Adrenal gland (tissue), 9 donors: ENCODE measurements at regions not wholly inside any gene's neighbourhood (a gene's known extent, or its start where the extent isn't known, plus 50 kb on each side); places are given as distances from the start of the nearest gene placed in this dataset.
"Not testable (repeated sequence)": the region's sequence is repeated elsewhere in the genome, so short reads cannot be mapped to it uniquely, and the experiment has no call there.

Experiments
- DNase-seq, 7 donors: peaks; one replicate each; pipeline ENCODE4 v3.0.0-alpha.2; 2019 to 2020
- H3K27ac ChIP-seq, 5 donors: fragments of 200-600 bp; sonication (generic) in 4 of 5; 1 replicate in 3 of 5; 2 replicates in 2 of 5; pipeline versions ENCODE4 v1.5.1 to v1.8.0; 2016 to 2020; ENCODE audit warnings: mild to moderate bottlenecking in 1 of 5
- H3K27me3 ChIP-seq: fragments of 200-600 bp; 2 replicates; pipeline ENCODE4 v1.8.0; 2021
- H3K36me3 ChIP-seq, 2 donors: fragments of 200-600 bp; replicated peaks in 1 of 2; 1 replicate in 1 of 2; 2 replicates in 1 of 2; pipeline versions ENCODE4 v1.5.1 to v1.8.0; 2018 to 2022
- H3K4me1 ChIP-seq, 2 donors: fragments of 200-600 bp; replicated peaks in 1 of 2; 1 replicate in 1 of 2; 2 replicates in 1 of 2; pipeline versions ENCODE4 v1.5.1 to v1.8.0; 2018 to 2021
- H3K4me3 ChIP-seq, 4 donors: fragments of 200-600 bp; sonication (generic) in 3 of 4; one replicate each; pipeline ENCODE4 v1.5.1; 2016 to 2018
- H3K9me3 ChIP-seq, 3 donors: fragments of 200-600 bp; sonication (generic) in 1 of 3; replicated peaks in 1 of 3; 1 replicate in 2 of 3; 2 replicates in 1 of 3; pipeline versions ENCODE4 v1.5.1 to v1.8.0; 2016 to 2021
- POLR2A ChIP-seq, 2 donors: fragments of 450-650 bp; IDR thresholded peaks; one replicate each; pipeline ENCODE4 v1.6.1; 2017; ENCODE audit warnings: antibody characterized with exemption in 2 of 2, mild to moderate bottlenecking in 2 of 2, moderate library complexity in 1 of 2
- WGBS, 4 donors: extraction: QIAGEN DNeasy Blood & Tissue Kit in 2 of 4; methylation state at CpG; one replicate each; pipeline versions ENCODE4 v1.1.5 to v1.1.7; 2013 to 2017; 5-methylcytosine and 5-hydroxymethylcytosine counted together
- intact Hi-C, 2 donors: fragments of 100-400 bp; cut with DNase I; formaldehyde crosslinking; loops; one replicate each; pipeline versions ENCODE4 v1.14.1 to v1.15.0; 2022 to 2023
- TF ChIP-seq, protein P1 (sequence below), 6 experiments: fragments of 450-650 bp in 4 of 6; fragments of 200-600 bp in 2 of 6; sonication (generic) in 1 of 6; IDR thresholded peaks; 1 replicate in 5 of 6; 2 replicates in 1 of 6; pipeline versions ENCODE4 v1.5.1 to v1.8.0; 2016 to 2021; ENCODE audit warnings: antibody characterized with exemption in 6 of 6, mild to moderate bottlenecking in 2 of 6, moderate library complexity in 1 of 6
- donor health status: healthy with polysubstance abuse.
- donor health status: Bipolar disorder and iron deficiency.
- donor health status: DM: yes; HTN: yes; CAD: no.
- donor health status: DM: no; HTN: no; CAD: no.
- donor health status: DM: no; HTN: no; CAD: no.

GRCh38 chr3:733313-733712 is 359.5 kb upstream of the CNTN6 start:
- WGBS, 4 donors = 75 to 80% (median 79%) methylated on average over 4 of the region's 4 CpGs
- H3K4me3 ChIP-seq = no peak overlapping the region
- no peak overlapping the region for H3K27ac ChIP-seq
- no peaks in the 10 kb centered on the region for H3K36me3 ChIP-seq
- H3K27me3 ChIP-seq = no peaks in the 10 kb centered on the region
- H3K9me3 ChIP-seq = no peaks in the 10 kb centered on the region
- TF ChIP-seq, protein P1, sequence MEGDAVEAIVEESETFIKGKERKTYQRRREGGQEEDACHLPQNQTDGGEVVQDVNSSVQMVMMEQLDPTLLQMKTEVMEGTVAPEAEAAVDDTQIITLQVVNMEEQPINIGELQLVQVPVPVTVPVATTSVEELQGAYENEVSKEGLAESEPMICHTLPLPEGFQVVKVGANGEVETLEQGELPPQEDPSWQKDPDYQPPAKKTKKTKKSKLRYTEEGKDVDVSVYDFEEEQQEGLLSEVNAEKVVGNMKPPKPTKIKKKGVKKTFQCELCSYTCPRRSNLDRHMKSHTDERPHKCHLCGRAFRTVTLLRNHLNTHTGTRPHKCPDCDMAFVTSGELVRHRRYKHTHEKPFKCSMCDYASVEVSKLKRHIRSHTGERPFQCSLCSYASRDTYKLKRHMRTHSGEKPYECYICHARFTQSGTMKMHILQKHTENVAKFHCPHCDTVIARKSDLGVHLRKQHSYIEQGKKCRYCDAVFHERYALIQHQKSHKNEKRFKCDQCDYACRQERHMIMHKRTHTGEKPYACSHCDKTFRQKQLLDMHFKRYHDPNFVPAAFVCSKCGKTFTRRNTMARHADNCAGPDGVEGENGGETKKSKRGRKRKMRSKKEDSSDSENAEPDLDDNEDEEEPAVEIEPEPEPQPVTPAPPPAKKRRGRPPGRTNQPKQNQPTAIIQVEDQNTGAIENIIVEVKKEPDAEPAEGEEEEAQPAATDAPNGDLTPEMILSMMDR (IDR thresholded peaks at IDR 0.05) = no peak
- no peak for TF ChIP-seq POLR2A (IDR thresholded peaks at IDR 0.05)
- no peak for DNase-seq
- intact Hi-C loops = no loop called here
- H3K4me1 ChIP-seq = no peaks in the 10 kb centered on the region

GRCh38 chr3:757711-758110 is 335.1 kb upstream of the CNTN6 start:
- H3K4me3 ChIP-seq = no peak overlapping the region
- H3K36me3 ChIP-seq = no peaks in the 10 kb centered on the region
- intact Hi-C loops = no loop called here
- H3K4me1 ChIP-seq = no peaks in the 10 kb centered on the region
- DNase-seq = no peak
- WGBS, 4 donors = 60 to 81% (median 77%) methylated on average over 3 of the region's 3 CpGs
- no peaks in the 10 kb centered on the region for H3K27me3 ChIP-seq
- TF ChIP-seq POLR2A (IDR thresholded peaks at IDR 0.05) = no peak
- TF ChIP-seq, protein P1 (IDR thresholded peaks at IDR 0.05) = no peak
- no peak overlapping the region for H3K27ac ChIP-seq
- no peaks in the 10 kb centered on the region for H3K9me3 ChIP-seq

DNA sequence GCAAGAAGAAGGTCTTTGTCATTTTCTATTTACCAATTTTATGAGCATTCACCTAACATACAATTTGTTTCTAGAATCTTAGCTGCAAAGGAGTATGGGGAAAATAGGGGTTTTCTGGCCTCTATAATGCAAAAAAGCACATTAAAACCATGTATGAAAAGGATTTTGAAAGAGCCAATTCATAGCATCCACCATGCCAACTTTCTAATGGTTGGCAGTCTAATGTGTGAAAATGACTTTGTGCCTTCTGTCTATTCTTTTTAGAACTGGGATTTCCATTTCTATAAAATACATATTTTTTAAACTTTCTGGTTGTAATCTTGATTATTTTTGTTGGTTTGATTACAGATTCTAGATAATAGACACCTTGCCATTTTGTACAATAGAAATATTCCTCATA is 333.7 kb upstream of the CNTN6 start:
- no peak overlapping the region for H3K27ac ChIP-seq
- intact Hi-C loops = no loop called here
- no peak overlapping the region for H3K4me3 ChIP-seq
- no peaks in the 10 kb centered on the region for H3K9me3 ChIP-seq
- TF ChIP-seq, protein P1 (IDR thresholded peaks at IDR 0.05) = no peak
- no peaks in the 10 kb centered on the region for H3K27me3 ChIP-seq
- no peak for DNase-seq
- no peaks in the 10 kb centered on the region for H3K36me3 ChIP-seq
- H3K4me1 ChIP-seq = no peaks in the 10 kb centered on the region

- intact Hi-C loops, H3K27ac ChIP-seq, H3K4me3 ChIP-seq, H3K36me3 ChIP-seq, DNase-seq, H3K4me1 ChIP-seq, H3K27me3 ChIP-seq, H3K9me3 ChIP-seq: not testable (repeated sequence)
- WGBS, 4 donors = 77 to 84% (median 81%) methylated on average over 3 of the region's 3 CpGs
These were observed 319.4 kb upstream of the CNTN6 start for GRCh38 chr3:773433-773832.

DNA sequence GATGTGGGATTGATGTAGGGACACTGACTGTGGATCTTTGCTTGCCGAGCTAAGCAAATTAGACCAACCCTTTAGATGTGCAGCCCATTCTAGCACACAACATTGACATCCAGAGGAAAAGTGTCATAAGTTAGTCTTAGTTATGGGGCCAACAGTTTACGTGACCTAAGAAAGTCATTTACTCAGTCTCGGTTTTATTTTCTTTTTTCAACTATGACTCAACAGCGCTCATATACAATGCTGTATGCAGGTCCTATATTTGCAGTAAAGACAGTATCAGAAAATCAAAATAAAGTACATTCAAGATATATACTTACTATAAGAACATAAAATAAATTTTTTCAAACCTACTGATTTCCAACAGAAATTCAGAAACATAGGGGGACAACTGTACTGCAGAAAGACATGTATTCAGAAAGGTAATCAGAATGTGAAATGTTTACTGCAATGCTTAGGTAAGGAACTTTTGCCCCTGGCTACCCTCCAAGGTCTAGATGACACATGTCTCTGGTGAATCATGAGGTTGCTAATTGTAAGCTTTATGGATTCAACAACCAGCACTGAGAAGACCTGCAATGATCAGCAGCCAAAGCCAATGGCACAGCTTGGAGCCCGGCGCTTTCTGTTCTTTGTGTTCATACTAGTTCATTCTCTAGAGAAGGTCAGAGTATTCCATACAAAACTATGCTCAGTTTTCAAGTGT is 317.5 kb upstream of the CNTN6 start:
- no peaks in the 10 kb centered on the region for H3K9me3 ChIP-seq
- H3K36me3 ChIP-seq = no peaks in the 10 kb centered on the region
- no peaks in the 10 kb centered on the region for H3K27me3 ChIP-seq
- no peak for DNase-seq
- no peak overlapping the region for H3K27ac ChIP-seq
- intact Hi-C loops = no loop called here
- WGBS, 4 donors = 83 to 89% (median 86%) methylated on average over 6 of the region's 6 CpGs
- TF ChIP-seq POLR2A (IDR thresholded peaks at IDR 0.05) = no peak
- TF ChIP-seq, protein P1 (IDR thresholded peaks at IDR 0.05) = no peak
- no peaks in the 10 kb centered on the region for H3K4me1 ChIP-seq
- H3K4me3 ChIP-seq = no peak overlapping the region
